ENCODE measurements at regions not wholly inside any gene's neighbourhood (a gene's known extent, or its start where the extent isn't known, plus 50 kb on each side); places are given as distances from the start of the nearest gene placed in this dataset.

DNA sequence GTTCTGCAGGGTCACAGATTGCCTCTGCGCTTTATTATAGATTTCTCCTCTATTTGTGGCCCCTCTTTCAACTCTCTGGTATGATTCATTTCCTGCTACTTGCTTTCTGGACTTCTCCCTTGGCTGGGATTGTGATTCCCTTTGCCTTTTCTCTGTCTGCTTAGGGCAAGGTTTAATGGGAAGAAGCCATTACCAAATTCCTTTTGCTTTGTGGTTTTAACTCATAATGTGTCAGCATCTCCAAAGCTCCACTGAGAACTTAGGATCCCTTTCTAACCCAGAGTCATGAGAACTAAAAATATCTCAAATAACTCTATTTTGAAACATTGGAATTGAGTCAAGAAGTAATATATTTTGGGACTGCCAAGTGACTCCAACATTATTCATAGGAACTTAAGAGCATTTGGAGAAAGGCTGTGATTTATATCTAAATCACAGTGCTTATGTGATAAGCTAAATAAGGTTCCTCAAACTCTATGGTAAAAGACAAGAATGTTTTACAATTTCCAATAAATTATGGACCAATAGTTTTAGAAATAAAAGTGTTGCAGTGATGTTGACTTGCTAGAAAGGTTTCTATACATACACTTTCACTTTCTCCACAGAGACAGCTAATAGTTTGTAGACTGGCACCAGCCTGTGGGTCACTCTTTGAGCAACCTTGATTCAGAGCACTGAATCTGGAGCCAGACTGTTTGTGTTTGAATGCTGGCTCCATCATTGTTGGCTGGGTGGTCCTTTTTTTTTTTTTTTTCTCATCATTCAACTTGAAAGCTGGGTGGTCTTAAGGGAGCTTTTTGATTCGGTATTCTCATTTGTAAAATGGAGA lies 93.9 kb downstream of the DACT1 start:
- TF ChIP-seq POLR2AphosphoS5 (IDR thresholded peaks at IDR 0.05) (no peak), POLR2A (IDR thresholded peaks at IDR 0.05) (no peak)
- TF ChIP-seq, protein P1, sequence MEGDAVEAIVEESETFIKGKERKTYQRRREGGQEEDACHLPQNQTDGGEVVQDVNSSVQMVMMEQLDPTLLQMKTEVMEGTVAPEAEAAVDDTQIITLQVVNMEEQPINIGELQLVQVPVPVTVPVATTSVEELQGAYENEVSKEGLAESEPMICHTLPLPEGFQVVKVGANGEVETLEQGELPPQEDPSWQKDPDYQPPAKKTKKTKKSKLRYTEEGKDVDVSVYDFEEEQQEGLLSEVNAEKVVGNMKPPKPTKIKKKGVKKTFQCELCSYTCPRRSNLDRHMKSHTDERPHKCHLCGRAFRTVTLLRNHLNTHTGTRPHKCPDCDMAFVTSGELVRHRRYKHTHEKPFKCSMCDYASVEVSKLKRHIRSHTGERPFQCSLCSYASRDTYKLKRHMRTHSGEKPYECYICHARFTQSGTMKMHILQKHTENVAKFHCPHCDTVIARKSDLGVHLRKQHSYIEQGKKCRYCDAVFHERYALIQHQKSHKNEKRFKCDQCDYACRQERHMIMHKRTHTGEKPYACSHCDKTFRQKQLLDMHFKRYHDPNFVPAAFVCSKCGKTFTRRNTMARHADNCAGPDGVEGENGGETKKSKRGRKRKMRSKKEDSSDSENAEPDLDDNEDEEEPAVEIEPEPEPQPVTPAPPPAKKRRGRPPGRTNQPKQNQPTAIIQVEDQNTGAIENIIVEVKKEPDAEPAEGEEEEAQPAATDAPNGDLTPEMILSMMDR (IDR thresholded peaks at IDR 0.05 in 8 of 11, conservative IDR thresholded peaks at IDR 0.05 in 3 of 11): no peak
